Stimulated activated CD8-positive, alpha-beta memory T cell treated with anti-CD3 and anti-CD28 coated beads, Interleukin-7, amount 100 ng/mL, for 48 hours (primary cell): ENCODE measurements at regions not wholly inside any gene's neighbourhood (a gene's known extent, or its start where the extent isn't known, plus 50 kb on each side); places are given as distances from the start of the nearest gene placed in this dataset.

Experiments
- DNase-seq, 2 donors: peaks; one replicate each; pipeline ENCODE4 v3.0.0-alpha.2; 2020; ENCODE audit warnings: low read depth in 1 of 2; ENCODE audit errors: extremely low read depth in 1 of 2

DNA sequence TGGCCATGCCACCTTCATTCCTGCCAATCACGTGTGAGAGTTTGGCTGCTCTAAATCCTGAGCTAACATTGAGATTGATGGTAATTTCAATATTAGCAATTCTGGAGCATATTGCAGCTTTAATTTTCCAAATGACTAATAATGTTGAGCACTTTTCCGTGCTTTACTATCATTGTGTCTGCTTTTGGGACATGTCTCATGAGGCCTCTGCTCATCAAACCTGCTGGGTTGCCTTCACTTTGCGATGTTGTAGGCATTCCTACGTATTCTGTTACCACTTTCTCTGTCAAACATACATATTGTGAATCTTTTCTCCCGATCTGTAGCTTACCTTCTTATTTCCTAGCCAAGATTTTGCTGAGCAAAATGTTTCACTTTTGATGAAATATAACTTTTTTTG is 466.6 kb downstream of the GALR1 start:
- no peak for DNase-seq

DNA sequence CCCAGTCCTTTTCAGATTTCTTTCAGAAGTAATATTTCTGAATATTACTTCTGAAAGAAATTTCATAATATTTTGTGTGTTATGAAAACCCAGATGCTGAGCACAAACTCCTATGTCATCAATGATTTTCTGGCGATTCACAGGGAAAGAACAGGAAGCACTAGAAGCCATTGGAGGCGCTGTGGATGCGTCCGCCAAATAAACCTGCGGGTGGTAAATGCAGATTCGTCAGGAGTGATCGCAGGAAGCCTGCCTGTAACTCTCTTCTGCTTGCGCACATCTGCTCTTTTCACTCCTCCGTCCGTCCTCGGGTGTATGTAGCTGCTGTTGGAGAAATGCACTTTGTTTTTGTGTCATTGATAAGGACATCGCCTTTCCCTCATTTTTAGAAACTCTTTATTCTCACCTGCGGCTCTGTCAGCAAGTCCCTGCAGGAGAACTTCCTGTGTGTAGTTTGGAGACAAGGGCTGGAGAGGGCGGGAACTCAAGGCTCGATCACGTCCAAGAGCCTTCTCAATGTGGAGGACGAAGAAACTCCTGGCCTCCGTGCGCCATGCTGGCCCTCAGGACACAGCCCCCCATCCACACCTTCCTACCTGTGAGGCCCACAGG is 483.8 kb downstream of the GALR1 start:
- DNase-seq = no peak

DNA sequence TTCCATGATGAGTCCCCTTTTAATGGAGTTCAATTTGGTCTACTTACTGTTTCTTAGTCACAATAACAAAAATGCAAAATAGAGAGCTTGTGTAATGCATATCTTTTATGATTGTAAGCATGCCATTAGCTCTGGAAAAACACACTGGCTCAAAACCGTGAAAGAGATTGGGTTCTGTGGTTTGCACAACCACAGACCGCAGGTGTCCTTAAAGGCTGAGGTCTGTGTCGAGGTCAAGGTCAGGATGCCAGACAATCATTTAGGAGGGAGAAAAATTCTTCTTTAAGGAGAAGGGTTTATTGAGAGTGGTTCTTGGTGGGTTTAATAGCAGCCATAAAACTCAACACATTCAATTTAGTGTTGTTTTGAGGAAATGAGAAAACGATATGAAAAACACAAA is 487.2 kb downstream of the GALR1 start:
- no peak for DNase-seq

DNA sequence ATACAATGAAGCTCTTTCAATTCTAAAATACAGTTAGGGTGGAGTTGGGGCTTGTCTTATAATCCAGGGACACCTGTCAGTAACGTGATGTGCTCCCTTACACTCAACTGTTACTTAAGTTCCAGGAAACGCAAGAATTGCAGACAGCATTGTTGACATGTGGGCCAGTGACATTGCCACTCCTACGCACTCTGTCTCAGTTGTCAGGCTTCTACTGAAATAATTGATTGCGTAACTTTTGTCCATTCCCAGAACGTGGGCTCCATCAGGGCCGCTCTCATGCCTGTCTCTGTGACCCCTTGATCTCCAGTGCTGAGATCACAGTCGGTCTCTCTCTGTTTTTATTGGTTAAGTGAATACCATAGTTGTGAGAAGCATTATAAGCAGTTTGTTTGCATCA is 487.8 kb downstream of the GALR1 start:
- no peak for DNase-seq

DNA sequence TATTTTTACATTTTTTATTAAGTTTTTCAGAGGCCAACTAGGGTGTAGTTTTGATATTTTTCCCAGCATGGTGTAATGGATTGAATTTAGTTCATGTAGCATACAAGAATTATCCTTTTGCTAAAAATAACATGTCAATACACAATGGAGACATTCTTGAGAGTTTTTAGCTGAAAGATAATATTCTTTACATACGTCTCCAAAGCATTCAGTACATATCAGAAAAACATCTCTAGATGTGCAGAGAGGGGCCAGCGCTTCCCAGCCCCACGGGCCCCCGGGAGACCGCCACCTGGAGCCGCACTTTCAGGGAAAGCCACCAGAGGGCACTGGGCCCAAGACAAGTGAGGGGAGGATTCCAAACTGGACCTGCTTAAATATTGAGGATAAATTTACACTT is 499.4 kb downstream of the GALR1 start:
- no peak for DNase-seq

DNA sequence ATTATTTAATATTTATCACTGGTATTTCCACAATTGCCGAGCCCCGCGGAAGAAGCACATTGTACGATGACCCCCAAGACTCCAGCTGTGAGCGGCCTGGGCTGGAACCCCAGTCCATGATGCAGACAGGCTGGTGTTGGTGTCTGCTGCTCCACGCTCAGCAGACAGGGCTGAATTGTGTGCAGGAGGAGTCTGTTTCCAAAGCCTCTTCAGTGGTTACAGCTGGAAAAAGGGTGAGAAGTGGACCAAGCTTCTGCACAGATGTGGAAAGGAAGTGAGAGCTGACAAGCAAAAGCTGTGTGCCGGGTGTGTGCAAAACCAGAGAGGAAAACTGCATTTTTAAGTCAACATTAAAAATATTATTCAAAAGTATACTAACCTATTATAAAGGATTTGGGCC is 500.4 kb downstream of the GALR1 start:
- no peak for DNase-seq

DNA sequence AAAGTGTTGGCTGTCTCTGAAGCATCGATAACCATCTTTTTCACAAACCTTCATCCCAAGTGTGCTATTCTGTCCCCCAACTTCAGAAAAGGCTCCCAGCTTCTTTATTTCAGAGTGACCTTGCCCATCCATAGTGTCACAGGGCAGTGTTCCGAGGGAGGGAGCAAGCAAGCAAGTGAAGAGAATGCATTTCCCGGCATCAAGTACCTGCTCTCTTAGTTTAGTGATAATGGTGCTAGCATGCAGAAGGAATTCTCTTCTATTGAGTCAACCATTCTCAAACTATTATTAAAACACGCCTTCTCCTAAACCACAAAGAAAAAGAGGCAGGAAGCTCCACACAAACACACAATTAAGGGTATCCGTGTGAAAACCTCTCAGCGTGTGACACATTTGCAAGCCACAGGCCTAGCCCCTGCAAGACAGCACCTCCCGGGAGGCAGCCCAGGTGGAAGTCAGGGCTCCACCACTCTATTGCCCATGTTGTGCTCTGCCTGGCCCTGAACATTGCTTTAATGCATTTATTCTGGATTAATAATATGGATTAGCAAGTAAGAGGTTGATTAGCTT is 504.9 kb downstream of the GALR1 start:
- DNase-seq = no peak

DNA sequence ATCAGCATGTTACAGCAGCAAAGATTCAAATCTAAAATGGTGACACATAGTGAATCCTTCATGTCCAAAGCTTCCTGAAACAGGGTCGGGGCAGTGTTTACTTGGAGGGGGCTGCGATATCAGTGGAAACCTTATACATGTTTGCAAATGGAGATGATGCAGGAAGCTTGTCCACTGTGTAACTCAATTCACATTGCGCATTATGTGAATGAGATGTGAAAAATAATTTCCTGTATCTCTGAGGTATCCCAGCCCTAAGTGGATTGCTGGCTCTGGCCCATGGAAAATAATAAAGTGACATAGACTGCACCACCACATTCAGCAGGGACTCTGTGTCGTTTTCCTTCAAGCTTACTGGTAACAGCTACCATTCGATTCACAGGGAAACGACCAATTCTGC is 505.5 kb downstream of the GALR1 start:
- DNase-seq = no peak

DNA sequence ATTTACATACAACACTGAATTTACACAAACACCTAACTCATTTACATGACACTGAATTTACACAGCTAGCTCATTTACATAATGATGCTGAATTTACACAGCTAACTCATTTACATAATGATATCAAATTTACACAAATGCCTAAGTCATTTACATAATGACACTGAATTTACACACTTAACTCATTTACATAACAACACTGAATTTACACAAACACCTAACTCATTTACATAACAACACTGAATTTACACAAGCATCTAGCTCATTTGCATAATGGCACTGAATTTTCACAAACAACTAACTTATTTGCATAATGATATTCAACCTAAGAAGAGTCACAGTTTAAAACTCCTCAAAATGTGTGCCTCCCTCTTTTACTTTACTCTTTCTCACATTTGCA is 511.7 kb downstream of the GALR1 start:
- DNase-seq = no peak

DNA sequence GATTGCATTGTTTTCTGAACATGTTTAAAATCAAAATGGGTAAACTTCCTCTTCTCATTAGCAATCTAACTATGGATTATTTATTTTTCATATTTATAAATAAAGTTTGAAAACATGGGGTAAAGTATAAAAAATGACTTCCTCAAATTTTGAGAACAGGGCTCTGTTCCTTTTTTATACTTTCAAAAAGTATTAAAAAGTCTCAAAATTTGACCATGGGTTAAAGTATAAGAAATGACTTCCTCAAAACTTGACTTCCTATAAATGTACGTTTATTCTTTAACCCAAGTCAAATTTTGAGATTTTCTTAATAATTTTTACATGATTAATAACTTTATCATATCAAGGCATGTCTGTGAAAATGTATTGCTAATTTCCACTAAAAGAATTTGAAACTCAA is 512.4 kb downstream of the GALR1 start:
- no peak for DNase-seq

DNA sequence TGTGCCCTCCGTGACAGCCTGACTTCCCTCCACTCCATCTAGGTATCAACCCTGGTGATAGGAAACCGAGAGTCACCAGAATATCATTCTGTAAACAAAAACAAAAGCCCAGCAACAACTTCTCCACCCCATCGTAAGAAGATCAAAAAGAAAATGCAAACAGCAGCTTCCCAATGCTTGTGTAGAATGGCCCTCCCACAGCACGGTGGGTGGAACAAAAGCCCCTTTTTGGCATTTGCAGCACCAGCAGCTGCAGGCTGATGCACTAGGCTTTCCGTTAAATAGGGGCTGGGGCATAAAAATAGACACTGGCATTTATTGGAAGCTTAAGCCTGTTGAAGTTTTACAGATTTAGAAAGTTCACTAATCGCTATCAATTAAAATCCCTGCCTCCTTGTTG is 513.0 kb downstream of the GALR1 start:
- no peak for DNase-seq

DNA sequence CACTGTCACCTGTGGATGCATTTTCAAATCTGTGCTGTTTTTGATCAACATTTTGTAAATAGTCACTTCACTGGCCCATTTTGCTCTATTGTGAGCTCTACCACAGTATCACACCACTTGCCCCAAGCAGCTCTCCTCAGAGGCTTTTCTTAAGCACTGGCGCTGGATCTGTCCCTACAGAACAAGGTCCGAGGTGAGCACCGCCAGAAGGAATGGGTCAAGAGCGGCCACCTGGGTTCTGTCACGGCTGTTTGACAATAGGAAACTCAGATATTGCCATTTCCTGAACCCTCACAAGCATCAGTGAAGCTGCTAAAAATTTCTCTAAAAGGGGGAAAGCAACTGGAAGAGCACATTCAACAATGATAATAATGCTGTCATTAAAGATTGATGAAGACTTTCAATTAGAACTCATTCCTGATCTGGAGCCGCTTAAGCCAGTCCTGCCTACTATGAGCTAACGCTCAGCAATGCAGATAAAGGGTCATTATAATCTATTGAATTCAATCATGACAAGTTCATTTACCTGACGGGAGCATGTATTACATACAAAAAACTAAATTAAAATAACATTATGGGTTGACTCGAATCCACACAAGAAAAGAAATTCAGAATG is 514.0 kb downstream of the GALR1 start:
- no peak for DNase-seq

DNA sequence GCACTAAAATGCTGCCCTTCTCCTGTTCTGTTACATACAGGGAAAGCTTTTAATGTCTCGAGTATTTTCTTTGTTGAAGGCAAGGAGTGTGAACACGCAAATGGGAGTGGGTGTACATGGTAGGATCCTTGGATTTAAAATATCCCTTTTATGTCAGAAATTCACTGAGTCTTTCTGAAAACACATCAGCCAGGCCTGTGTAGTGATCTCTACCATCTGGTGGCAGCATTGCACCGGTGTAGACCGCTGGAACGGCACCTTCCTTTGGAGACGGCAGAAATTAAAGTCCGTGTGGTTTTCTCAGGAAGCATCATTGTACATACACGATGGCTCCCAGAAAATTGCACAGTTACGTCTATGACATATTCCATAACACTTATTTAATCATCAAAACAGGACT is 515.8 kb downstream of the GALR1 start:
- no peak for DNase-seq

DNA sequence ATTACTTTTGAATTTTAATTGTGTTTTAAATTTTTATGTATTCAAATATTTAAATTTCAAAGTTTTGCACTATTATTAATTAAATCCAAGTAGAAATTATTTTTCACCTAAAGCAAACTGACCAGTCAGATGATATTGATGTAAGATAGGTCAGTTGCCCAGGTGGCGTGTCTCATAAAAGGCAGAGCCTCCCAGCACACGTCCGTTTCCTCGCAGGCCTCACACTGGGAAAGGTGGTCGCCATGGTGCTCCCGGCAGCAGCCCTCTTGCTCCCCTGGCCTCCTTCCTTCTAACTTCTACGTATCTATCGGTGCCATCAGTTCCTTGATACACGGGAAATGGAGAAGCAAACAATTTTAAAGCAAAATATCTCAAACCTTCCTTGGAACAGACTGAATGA is 516.8 kb downstream of the GALR1 start:
- DNase-seq = no peak

DNA sequence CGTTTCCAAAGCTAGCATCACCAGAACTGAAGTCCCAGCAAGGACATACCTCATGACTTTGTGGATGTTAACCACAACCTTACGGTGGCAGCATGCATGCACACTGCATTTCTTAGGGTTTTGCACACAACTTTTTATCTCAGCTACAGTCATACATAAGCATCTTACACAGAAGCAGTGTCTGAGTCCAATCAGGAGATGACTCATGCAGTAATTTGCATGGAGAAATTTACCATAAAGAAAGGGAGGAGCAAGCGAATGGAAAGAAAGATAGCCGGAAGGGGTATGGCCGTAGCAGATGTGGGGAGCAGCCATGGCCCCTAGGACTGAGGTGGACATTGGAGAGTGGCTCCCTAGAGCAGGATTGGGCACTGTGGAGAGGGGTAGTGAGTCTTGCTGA is 522.5 kb downstream of the GALR1 start:
- no peak for DNase-seq

DNA sequence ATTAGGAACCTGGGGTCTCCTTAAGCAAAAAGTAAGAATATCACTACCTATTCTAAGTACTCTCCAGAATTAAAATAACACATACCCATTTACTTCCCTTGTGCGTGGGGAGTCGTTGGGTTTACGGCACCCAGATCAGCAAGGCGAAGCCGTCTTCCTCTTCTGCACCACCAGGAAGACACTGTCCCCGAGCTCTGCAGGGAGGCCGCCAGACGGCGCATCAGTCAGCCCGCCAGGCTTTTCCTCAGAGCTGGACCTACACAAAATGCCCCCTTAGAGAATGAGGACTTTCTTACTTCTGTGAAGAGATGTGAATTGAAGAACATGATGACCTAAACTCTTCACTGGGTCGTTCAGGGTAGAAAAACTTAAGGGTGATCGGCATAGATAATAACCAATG is 526.5 kb downstream of the GALR1 start:
- no peak for DNase-seq

DNA sequence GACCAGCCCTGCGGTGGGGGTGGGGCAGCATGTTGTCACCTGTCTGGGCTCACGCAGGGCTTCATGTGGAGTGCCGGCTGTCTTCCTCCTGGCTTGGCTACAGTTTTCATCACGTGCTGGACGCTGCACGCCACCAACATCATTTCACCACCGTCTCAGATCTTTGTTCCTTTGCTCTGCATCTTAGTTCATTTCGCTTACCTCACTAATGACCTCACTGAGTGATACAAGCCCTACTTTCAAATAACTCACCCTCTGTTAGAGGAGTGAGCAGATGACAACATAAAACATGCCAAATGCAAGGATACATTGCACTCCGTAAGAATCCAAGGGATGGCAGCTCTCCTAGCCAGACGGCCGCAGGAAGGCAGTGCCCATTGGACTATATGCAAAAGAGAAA is 527.5 kb downstream of the GALR1 start:
- DNase-seq = no peak

DNA sequence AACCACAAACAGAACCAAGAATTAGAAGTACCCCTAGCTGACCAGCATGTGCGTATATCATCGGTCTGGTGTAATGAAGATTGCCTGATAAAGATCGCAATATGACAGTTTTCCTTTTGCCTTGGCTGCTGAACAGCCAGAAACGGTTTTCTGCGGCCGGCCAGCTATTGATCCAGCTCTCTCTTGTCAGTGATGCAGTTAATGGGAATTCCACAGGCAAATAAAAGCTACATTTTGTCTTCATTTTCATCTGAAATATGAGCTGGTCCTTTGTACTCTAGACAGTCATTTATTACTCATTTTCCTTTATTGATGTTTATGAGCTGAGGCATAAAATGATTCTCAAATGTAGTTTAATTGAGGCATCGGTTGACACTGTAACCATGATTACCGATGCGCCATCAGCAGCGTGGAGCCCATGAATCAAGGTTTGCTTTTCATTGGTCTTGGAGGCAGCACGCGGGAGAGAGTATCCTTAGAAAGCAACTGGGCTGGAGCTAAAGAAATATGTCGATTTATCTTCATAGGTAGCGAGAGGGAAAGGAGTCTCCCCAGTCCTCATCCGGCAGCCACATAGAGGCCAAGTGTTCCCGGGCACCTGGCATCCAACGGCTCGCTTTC is 535.2 kb downstream of the GALR1 start:
- no peak for DNase-seq

DNA sequence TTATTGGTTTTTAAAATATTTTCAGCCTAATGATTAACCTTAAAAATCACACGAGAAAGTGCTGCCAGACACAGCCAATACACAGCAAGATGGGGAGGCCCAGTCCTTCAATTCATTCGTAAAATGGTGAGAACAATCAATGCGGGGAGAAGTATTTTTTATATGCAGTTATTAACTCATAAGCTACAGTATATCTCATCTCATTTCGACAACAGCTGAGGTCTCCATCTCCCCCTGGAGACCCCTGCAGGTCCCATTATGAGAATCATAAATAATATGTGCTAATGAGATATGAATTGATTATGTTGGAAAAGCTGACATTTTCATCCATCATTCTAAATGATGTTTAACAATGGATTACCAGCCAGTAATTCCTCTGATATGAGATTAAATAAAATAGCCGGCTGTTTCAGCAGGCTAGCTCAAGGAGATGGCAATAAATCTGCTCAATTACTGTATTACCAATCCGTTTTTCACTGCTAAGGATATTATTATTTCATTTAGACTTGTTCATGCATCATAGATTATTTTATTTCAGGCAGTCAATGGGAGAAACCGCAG is 535.8 kb downstream of the GALR1 start:
- no peak for DNase-seq

DNA sequence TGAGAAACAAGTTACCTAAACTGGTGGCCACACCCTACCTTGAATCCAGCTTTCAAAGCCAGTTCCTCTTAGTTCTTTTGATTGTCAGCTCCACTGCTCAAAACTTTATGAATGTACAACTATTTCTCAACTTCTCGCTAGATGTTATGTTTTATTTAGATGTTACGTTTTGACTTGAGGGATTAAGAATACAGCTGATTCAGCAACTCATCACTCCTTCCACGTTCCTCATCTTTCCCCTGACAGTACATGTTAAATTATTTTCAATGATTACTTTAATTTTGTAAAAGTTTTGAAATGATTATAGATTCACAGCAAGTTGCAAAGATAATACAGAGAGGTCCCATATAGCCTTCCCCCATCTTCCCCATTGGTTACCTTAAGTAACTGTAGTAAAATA is 553.4 kb downstream of the GALR1 start:
- DNase-seq = no peak

DNA sequence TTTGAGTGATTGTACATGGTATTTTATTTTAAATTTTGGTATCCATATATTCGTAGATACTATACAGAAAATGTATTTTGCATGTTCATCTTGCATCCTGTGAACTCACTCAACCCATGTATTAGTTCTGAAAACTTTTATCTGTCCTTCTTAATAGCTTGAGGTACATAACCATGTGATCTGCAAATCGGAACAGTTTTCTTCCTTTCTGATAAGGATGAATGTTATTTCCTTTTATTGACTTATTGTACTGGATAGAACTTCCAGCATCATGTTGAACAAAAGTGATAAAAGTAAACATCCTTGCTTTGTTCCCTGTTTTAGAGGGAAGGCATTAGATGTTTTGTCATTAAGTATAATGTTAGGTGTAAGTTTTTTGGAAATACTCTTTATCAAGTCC is 554.7 kb downstream of the GALR1 start:
- no peak for DNase-seq

DNA sequence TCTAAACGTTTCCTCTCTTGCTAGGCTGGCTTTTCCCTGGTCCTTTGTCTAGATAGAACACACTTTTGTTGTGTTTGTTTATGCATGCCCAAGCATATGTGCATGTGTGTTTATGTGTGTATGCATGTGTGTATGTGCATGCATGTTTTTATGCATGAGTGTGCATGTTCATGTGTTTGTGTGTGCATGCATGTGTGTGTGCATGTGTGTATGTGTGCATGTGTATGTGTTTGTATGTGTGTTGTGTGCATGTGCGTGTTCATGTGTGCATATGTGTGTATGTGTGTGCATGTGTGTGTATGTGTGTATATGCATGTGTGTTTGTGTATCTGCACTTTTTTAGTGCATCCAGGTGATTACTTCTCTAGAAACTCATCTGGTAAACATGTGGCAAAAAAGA is 558.0 kb downstream of the GALR1 start:
- no peak for DNase-seq
